GM18873 (cell line): ENCODE measurements at regions not wholly inside any gene's neighbourhood (a gene's known extent, or its start where the extent isn't known, plus 50 kb on each side); places are given as distances from the start of the nearest gene placed in this dataset.
"Not testable (repeated sequence)": the region's sequence is repeated elsewhere in the genome, so short reads cannot be mapped to it uniquely, and the experiment has no call there.

Experiments used
- ATAC-seq: cut with Tn5 transposase; IDR thresholded peaks from one replicate; pipeline ENCODE4 v1.9.1; 2021; ENCODE audit warnings: mild to moderate bottlenecking, moderate library complexity, moderate number of reproducible peaks; ENCODE audit not compliant: unreplicated experiment, low FRiP score

GRCh38 chr10:61195211-61195610 is 251.2 kb upstream of the RHOBTB1 start:
- ATAC-seq: no peak

DNA sequence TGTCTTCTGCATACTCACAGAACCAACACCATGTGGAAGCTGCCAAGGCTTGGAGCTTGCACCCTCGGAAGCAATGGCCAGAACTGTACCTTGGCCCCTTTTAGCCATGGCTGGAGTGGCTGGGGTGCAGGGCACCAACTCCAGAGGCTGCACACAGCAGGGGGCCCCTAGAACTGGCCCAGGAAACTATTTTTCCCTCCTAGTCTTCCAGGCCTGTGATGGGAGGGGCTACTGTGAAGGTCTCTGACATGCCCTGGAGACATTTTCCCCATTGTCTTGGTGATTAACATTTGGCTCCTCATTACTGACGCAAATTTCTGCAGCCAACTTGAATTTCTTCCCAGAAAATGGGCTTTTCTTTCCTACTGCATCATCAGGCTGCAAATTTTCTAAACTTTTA is 248.6 kb upstream of the RHOBTB1 start:
- not testable (repeated sequence) for ATAC-seq

DNA sequence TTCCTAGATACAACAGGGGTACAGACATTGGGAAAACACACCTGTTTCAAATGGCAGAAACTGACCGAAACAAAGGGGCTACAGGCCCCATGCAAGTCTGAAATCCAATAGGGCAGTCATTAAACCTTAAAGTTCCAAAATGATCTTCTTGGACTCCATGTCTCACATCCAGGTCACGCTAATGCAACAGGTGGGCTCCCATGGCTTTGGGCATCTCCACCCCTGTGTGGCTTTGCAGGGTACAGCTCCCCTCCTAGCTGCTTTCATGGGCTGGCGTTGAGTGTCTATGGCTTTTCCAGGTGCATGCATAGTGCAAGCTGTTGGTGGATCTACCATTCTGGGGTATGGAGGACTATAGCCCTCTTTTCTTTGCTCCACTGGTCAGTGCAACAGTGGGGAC is 248.1 kb upstream of the RHOBTB1 start:
- ATAC-seq: no peak

DNA sequence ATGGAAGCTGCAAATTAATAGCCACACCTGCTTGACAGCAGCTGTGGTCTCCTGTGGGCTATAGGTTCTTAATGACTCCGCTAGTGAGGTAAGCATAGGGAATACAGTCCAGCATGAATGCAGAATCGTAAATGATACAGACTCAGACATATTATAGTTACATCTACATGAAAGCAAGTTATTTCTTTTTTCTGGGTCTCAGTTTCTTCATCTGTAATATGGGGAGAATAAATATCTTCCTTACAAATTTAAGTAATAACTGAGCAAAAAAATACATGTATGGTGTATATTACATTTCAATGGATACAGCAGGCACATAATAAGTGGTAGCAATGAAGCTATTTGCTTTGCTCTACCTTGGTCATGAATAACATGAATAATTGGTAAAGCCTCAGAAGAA is 245.9 kb upstream of the RHOBTB1 start:
- no peak for ATAC-seq

- ATAC-seq: no peak
Measured at GRCh38 chr10:61188691-61189090, 244.7 kb upstream of the RHOBTB1 start.

GRCh38 chr10:61188101-61188500 is 244.1 kb upstream of the RHOBTB1 start:
- no peak for ATAC-seq

GRCh38 chr10:61187601-61188000 is 243.6 kb upstream of the RHOBTB1 start:
- no peak for ATAC-seq

- no peak for ATAC-seq
Measured at GRCh38 chr10:61186408-61186807, 242.4 kb upstream of the RHOBTB1 start.

DNA sequence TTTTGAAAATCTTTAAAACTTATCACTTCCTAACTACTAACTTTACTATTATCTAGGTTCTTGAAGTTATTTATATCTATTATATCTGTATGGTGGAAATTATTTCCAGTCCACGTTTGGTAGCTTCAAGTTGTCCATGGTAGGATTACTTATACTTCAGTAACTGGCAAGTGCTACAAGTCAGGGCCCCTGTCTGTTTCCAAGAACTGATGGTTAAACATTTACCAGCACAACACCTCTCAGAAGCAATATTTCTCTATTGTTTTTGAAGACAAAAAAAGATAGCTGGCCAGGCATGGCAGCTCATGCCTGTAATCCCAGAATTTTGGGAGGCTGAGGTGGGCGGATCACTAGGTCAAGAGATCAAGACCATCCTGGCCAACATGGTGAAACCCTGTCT is 240.4 kb upstream of the RHOBTB1 start:
- ATAC-seq: no peak

GRCh38 chr10:61183967-61184366 is 240.0 kb upstream of the RHOBTB1 start:
- no peak for ATAC-seq

GRCh38 chr10:61181832-61182231 is 237.8 kb upstream of the RHOBTB1 start:
- ATAC-seq: no peak

- no peak for ATAC-seq
Measured at GRCh38 chr10:61179771-61180170, 235.8 kb upstream of the RHOBTB1 start.

GRCh38 chr10:61176424-61176823 is 232.4 kb upstream of the RHOBTB1 start:
- no peak for ATAC-seq

- no peak for ATAC-seq
Measured at GRCh38 chr10:61175316-61175715, 231.3 kb upstream of the RHOBTB1 start.

DNA sequence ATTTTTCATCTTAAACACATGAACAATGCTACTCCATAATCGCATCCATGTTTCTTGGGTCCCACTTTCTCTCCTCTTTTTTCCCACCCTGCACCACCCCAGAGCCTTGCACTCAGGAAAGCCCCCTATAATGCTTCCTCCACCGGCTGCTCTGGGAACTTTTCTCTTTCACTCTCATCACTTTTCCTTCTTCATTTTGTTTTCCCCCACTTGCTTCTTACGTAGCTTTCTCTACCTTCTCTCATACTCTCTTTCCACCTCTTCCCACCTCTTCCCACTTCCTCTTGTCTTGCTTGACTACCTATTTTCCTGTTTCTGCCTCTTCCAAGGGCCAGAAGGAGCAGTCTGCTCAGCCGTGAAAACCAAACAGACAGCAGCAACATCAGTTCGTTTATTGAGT is 229.5 kb upstream of the RHOBTB1 start:
- ATAC-seq: no peak

GRCh38 chr10:61172182-61172926 is 228.4 kb upstream of the RHOBTB1 start:
- no peak for ATAC-seq

GRCh38 chr10:61170594-61170993 is 226.6 kb upstream of the RHOBTB1 start:
- no peak for ATAC-seq

DNA sequence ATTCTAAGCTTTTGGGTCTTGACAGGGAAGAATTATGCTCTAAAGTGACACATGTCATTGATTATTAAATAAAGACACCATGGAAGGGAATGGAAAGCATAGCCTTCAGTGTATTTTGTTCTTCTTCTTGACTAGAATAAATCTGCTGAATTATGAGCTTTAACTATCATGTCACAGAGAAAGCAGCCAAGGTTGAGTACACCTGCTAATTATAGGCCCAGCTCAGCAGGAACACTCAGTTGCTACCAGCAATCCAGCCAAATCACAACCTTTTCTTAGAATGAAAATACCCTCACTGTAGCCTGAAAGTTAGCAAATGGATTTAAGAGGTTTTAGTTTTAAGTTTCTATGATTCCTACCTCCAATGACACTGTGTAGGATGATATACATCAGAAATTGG is 225.3 kb upstream of the RHOBTB1 start:
- no peak for ATAC-seq

DNA sequence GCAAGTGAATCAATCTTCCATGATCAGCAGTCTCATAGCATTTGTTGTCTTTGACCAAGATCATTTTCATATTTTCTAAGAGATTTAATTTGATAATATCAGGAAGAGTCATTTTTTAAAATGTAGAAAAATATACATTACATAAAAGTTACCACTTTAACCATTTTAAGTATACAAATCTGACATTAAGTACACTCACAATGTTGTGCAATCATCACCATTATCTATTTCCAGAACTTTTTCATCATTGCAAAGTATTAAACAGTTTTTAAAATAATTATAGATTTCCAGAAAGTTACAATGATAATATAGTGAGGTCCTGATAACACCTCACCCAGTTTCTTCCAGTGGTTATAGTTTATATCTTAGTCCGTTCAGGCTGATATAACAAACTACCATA is 222.5 kb upstream of the RHOBTB1 start:
- no peak for ATAC-seq

GRCh38 chr10:61166065-61166464 is 222.1 kb upstream of the RHOBTB1 start:
- ATAC-seq: no peak

- no peak for ATAC-seq
Measured at GRCh38 chr10:61164458-61165160, 220.6 kb upstream of the RHOBTB1 start.

GRCh38 chr10:61163403-61163802 is 219.4 kb upstream of the RHOBTB1 start:
- ATAC-seq: no peak
